CD1c-positive myeloid dendritic cell (primary cell): ENCODE measurements at regions not wholly inside any gene's neighbourhood (a gene's known extent, or its start where the extent isn't known, plus 50 kb on each side); places are given as distances from the start of the nearest gene placed in this dataset.

Experiments
- DNase-seq: peaks from one replicate; pipeline ENCODE4 v3.0.0-alpha.2; 2016; ENCODE audit errors: extremely low spot score

GRCh38 chr6:167565884-167566599 lies 241.2 kb downstream of the TTLL2 start:
- no peak for DNase-seq

DNA sequence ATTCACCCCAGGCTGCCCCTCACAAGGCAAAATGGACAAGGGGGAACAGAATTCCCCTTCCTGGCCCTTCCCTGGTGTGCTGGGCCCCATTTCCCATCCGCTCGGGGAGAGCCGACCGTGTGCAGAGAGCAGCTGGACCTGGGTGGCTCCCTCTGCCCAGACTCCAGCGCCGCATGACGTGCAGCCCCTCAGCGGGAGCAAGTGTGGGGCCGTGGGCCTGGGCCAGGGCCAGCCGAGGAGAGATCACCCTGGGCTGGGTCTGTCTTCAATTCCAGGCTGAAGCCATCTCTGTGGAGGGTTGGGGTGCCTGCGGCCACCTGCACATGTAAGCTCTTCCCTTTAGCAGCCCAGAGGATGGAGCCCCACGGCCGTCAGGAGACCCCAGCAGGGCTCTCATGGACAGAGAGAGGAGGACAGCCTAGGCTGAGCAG lies 241.8 kb downstream of the TTLL2 start:
- no peak for DNase-seq

DNA sequence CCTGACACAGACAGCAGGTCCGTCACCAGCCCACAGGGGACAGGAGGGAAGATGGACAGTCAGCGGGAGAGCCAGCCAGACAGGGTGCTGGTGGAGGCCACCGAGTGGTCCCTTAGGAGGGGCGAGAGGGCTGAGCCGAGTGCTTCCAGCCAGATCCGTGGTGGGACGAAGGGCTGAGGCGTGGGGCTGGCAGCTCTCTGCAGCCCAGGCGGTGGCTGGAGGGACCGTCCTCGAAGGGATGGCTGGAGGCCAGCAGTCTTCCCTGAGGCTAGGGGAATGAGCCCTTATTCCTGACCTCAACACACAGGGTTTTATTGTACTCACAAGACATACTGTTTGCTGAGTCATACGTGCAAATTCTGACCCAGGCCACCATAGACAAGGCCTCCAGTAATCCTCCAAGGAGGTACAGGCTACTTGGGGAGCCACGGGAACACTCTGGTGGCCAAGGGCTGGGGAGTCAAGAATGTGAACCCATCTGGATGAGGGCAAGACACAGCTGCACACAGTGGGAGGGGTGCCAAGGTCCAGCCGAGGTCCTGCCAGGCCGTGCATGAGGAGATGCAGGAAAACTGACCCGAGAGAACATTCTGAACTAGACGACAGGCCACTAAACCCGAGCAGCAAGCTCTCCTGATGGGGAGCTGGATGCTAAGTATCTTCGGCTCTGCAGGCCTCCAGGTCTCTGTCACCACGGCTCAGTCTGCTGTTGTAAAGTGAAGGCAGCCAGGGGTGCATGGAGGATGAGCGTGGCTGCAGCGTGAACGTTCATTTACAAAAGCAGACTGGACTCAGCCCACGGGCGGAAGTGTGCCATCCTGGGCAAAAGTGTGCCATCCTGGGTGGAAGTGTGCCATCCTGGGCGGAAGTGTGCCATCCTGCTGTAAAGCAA lies 242.5 kb downstream of the TTLL2 start:
- no peak for DNase-seq

DNA sequence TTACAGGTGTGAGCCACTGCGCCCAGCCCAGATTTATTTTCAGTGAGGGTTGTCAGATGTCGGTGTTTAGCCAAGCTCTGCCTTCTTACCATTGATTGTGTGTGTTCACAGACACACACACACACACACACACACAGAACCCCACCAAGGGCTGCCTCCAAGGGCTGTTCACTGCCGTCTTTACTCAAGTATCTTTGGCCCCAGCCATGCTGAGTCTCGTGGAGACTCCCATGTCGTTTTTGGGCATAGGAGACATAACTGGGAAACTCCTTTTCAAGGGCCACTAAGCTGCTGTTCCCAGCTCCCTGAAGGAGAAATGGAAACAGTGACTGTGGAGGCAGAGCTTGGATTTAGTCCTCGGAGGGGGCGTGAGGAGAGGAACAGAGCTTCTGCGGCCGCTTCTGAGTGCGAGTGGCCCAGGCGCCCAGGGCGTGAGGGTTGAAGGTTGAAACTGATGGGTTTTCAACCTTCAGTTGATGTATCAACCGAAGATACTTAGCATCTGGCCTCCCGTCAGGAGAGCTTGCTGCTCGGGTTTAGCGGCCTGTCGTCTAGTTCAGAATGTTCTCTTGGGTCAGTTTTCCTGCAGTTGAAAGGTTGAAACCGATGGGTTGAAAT lies 243.6 kb downstream of the TTLL2 start:
- no peak for DNase-seq

DNA sequence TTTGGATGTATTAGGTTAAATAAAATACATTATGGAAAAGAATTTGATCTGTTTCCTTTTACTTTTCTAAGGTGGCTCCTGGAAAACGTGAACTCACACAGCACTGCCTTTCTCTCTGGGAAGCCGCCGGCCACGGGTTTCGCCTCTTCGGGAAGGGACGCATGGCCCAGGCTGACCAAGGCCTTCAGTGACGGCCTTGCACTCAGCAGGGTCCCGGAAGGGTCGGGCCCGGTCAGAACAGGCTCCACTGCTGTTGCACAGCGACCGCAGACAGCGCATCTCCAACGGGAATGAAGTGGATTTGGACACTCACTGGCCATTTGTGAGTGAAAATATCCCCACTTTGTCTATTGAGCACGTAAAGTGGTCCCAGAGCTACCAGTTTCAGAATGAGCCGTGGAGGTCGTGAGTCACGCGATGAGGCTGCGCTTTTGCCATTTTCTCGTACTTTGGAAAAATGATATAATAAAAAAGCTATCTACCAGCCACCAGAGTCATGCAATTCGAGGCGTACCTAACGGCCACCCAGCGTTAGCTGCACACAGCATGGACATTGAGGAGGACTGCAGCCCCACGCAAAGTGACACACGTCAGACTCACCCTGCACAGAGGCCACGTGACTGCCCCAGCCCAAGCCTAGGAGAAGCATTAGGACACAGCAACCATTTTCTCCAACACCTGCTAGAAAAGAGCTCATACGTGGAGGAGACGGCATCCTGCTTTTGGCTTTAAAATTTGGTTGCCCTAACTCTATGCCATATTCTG lies 244.3 kb downstream of the TTLL2 start:
- no peak for DNase-seq

DNA sequence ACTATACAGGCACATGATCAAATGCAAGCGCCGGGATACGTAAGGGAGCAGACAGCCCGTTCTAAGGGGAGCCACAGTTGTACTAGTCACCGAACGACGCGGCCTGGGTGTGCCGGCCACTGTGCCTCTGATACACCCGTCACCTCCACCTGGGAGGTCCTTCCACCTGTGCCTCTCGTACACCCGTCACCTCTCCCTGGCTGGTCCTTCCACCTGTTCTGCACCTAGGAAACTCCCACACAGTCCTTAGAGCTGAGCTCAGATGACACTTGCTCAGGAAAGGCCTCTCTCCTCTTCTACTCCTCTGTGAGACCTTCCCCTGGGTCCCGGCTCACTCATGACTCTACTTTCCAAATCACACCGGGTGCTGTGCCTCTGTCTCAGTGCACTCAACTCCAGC lies 245.0 kb downstream of the TTLL2 start:
- DNase-seq: no peak

DNA sequence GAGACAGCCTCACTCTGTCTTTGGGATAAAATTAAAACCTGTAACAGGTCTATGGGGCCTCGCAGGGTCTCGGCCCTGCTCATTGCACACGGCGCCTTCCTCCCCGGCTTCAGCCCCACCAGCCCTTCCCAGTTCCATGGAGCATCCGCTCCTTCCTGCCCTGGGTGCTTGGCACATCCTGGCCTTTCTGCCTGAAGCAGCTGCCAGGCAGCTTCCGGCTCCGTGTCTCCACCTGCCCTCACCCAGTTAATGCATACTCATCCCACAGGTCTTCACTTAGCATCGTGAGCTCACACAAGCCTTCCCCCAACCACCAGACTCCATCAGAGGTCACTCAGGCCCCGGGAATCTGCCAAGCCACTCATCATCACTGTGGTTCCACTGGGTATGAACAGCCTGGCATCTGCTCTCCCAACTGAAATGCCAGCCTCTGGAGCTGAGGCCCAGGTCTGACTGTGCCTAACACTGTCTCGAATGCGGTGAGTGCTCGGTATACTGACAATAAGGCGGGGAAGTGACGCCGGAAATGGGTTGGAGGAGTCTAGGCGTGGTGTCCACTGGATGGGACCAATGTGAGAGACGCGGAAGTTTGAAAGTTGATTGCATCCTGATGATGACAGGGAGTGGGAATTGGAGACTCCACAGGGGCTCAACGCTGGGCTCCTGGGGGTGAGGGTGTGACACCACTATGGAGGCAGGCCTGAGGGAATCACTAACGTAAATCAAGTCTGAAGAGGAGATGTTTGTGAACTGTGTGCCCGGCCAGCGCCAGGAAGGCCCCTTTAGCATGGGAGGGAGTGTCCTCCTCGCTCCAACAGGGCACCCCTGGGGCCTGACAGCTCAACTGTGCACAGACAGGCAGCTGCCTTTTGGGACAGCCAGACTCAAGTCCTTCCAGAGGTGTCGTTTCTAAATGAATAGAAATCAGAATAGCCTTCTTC lies 245.8 kb downstream of the TTLL2 start:
- DNase-seq: no peak

DNA sequence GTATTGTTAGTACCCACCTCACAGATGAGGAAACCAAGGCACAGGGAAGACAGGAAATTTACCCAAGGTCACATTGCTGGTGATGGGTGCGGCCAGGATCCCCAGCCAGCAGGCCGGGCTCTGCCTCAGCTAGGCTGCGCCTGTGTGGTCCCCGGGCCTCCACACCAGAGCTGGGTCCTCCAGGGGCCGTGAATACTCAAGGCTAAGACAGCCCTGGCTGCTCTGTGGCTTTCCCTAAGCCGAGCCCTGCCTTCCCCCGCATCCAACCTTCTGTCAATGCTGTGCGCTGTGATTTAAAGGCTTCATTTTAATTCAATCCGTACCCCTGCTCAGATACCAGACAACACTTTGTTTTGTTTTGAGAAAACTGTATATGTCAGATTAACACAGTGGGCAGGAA lies 246.7 kb downstream of the TTLL2 start:
- no peak for DNase-seq

- DNase-seq: no peak
These were observed 247.2 kb downstream of the TTLL2 start for GRCh38 chr6:167572106-167572505.

DNA sequence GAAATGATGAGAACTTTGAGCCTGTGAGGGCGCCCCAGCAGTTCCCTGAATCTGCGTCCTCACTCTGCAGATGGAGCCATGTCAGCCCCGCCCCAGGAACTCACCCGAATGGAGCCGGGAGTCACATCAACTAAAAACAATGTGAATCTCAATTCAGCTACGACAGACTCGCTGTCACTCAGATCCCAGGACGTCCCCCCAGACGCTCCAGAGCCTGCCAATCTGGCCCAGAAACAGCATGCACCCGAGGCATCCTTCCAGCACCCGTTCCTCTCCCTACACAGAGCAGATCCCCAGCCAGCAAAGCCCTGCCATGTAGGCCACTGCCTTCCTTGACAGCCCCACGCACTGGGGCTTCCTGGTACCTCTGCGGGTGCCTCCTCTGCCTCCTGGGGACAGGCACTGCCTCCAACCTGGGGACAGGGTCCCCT lies 248.0 kb downstream of the TTLL2 start:
- no peak for DNase-seq

- no peak for DNase-seq
These were observed 248.8 kb downstream of the TTLL2 start for GRCh38 chr6:167573461-167574215.

GRCh38 chr6:167574431-167575151 lies 249.7 kb downstream of the TTLL2 start:
- DNase-seq: no peak

DNA sequence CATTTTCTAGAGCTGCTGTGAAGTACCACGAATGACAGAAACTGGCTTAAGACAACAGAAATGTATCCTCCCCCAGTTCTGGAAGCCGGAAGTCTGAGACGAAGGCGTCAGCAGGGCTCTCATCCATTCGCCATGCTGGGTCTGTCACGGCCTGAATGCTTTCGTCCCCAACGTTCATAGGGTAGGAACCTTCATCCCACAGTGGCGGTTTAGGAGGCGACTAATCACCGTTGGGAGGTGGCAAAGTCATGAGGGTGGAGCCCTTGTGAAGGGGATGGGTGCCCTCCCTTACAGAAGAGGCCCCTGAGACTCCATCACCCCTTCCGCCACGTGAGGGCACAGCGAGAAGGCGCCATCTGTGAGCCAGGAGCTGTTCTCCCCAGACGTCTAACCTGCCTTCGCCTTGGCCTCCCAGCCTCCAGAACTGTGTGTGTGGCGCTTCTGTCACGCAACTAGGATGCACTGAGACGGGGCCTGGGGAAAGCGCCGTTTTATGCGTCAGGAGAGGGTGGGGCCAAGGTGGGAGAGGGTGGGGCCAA lies 250.3 kb downstream of the TTLL2 start:
- DNase-seq: no peak

DNA sequence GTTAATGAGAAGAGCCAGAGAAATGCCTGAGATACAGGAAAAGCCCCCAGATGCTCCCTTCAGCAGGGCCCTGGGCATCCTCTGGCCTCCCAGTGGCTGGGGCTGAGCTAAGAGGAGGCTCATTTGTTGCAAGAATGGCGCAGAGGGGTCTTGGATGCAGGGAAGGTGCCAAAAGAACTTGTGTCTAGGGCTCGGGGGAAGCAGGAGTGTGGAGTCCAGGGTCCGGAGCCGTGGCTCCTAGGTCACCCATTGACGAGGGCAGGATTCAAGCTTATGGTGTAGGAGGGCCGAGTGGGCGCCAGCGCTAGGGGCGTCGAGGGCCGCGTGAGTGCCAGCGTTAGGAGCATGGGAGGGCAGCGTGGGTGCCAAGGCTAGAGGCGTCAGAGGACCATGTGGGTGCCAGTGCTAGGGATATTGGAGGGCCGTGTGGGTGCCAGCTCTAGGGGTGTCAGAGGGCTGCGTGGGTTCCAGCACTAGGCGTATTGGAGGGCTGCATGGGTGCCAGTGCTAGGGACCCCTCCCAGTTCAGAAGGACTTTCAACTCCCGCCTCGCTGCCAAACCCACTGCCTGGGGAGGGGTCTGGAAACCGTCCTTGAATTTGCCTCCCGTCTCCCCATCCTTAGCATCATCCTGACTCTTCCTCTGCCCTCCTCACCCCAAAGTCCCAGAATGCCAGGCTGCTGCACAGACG lies 250.5 kb upstream of the AFDN start:
- DNase-seq: no peak

GRCh38 chr6:167576828-167577503 lies 249.7 kb upstream of the AFDN start:
- no peak for DNase-seq

DNA sequence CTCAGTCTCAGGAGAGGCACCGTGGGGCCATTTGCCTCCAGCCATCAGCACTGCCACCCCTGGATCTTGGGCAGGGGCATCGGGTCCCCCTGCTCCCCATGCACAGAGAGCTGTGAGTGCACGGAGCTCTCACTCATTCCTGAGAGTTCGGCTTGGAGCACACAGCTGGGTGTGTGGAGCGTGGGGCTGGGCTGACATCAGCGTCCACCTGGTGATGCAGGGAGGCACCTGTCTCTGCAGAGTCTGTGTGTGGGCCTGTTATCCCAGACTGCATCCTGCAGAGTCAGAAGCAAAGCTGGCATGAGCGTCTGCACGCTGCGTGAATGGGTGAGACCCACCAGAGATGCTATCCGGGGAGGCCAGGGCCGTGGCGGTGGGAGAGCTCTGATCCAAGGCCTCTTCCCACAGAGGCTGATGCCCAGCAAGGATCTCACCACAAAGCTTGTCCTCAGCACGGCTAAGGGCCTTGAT lies 248.8 kb upstream of the AFDN start:
- no peak for DNase-seq

DNA sequence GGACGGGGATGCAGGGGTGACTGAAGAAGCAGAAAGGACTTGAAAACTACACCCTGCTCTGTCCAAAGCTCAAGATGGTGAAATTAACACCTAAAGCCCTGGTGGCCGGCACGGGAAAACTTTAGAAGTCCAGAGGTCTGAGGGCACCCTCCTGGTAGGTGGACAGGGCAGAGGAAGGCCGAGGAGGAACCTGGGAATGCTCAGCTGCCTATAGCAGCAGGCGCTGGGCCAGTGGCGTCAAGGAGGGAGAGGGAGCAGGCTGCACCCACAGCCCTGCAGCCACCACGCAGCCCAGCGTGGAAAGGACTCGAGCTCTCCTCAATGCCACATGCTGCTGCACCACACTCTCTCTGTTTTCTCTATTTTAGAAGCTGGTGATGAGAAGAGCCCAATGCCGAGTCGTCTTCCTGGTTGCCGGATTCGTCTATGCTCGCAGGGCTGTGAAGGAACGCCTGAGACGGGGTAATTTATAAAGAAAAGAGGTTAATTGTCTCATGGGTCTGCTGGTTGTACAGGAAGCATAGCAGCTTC lies 248.3 kb upstream of the AFDN start:
- DNase-seq: no peak
